ENCODE measurements at regions not wholly inside any gene's neighbourhood (a gene's known extent, or its start where the extent isn't known, plus 50 kb on each side); places are given as distances from the start of the nearest gene placed in this dataset.

DNA sequence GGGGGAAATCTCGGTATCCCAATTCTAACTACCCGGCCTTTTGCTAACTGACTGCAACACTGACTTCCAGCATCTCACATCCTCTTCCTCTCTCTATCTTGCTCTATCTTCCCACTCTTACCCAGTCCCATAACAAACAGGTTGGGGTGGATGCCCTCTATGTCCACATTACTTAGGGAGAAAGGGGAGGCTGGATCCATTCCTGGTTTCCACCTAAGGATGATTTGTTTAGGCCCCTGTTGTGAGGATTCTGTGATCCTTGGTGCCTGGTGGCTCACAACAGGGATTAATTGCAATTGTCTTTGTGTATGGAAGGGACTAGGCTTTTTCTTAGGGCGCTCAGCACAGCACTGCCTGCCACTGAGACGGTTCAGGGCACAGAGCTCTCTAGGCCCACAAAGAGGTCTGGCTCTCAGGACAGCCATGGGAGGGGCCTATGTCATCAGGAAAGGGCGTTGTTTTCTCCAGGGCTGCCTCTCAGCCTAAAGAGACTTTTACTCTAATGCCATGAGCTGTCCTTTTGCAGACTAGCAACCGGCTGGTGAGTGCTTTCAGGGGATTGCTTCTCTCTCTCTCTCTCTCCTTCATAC is 612.1 kb upstream of the SALL1 start:
- FAIRE-seq (no peak), DNase-seq (ENCODE audit: insufficient read length, low spot score) (no peak)
- TF ChIP-seq, protein P1, sequence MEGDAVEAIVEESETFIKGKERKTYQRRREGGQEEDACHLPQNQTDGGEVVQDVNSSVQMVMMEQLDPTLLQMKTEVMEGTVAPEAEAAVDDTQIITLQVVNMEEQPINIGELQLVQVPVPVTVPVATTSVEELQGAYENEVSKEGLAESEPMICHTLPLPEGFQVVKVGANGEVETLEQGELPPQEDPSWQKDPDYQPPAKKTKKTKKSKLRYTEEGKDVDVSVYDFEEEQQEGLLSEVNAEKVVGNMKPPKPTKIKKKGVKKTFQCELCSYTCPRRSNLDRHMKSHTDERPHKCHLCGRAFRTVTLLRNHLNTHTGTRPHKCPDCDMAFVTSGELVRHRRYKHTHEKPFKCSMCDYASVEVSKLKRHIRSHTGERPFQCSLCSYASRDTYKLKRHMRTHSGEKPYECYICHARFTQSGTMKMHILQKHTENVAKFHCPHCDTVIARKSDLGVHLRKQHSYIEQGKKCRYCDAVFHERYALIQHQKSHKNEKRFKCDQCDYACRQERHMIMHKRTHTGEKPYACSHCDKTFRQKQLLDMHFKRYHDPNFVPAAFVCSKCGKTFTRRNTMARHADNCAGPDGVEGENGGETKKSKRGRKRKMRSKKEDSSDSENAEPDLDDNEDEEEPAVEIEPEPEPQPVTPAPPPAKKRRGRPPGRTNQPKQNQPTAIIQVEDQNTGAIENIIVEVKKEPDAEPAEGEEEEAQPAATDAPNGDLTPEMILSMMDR (IDR thresholded peaks at IDR 0.05; ENCODE audit: insufficient read depth, missing control alignments): no peak

DNA sequence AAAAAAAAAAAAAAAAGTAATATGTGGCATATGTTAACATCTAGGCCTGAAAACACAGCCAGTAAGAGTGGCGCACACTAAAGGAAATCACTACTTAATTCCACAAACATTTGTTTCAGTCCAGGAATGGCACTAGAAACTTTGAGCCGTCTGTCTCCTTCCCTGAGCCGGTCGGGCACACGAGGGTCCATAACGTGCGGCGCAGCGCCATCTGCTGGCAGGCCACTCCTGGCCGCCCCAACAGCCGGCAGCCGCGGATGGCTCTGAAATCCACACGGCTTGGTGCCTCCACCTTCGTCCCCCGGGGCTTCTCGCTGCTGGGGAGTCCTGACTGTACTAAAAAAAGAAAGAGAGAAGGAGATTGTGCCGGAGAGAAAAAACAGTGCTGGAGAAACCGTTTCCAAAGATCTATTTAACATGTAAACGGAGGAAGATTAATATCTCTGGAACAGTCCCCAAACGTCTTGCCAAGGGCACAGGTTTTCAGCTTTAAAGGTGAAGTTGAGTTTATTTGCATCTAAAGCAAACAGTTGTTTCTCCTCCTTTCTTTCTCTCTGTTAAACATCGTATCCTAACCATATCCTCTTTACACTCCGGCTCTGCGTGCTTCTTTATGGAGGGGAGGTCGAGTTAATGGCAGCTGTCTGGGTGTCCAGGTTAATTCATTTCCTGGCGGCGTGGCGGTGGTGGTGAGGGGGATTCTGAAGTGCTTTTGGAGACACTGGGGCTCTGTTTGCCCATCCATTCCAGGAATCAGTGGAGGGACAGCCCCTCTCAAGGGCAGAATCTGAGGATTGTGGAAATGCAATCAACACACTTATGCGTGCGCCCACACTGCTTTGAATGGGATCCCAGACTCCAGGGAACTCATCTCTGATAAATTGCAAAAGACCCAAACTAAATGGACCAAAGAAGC is 611.3 kb upstream of the SALL1 start:
- no peak for DNase-seq (ENCODE audit: insufficient read length, low spot score)
- TF ChIP-seq, protein P1 (IDR thresholded peaks at IDR 0.05; ENCODE audit: insufficient read depth, missing control alignments): peak; percentile 91
- no peak for FAIRE-seq

DNA sequence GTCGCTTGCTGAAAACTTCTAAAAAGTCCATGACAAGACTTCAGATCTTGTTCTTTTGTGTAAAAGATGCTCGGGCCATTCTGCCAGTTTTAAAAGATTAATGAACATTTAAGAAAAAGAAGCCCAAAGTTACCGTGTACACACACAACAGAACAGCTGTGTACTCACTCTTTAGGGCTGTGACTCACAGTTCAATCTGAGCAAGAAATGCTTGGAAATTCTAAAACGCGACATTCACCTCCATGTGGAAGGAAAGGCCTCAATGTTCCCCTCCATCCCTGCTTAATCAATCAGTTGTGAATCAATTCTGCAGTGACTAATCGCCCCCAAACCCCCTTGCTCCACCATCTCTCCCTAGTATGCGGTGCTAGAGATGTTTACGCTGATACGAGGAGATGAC is 609.9 kb upstream of the SALL1 start:
- TF ChIP-seq, protein P1 (IDR thresholded peaks at IDR 0.05; ENCODE audit: insufficient read depth, missing control alignments): no peak
- DNase-seq (ENCODE audit: insufficient read length, low spot score): no peak
- FAIRE-seq: no peak

DNA sequence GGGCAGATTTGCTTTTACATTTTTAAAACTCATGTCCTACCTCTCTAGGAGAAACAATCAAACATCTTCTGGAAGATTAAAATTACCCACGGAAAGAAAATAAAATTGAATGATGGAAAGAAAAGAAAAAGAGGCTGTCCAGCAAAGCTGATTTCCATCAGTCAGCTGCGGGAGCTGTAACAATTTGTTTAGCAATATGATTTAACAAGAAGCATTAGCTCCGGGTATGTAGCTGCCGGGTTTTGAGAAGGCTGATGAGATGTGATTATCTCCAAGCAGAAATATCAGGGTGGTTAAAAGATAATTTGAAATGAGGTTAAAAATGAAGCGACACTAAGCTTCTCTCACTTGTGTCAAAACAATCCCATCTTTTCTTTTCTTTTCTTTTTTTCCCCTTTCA is 608.9 kb upstream of the SALL1 start:
- no peak for FAIRE-seq
- DNase-seq (ENCODE audit: insufficient read length, low spot score): no peak
- TF ChIP-seq, protein P1 (IDR thresholded peaks at IDR 0.05; ENCODE audit: insufficient read depth, missing control alignments): no peak

DNA sequence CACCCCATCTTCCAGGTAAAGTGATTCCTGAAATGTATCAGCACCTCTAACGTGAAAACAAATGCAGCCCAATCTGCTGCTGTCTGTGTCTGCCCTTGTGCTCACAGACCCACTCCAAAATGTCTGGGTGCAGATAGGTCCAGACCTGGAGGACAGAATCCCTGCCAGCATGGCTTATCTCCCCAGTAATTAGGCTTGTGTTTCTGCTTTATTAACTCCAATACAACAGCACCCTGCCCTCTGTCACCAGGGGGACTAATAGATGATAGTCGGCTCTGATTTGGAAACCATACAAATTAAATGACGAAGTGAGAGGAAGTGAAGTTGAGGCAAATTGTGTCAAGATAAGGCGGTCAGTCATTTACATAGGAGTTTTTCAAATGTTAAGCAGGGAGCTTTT is 608.3 kb upstream of the SALL1 start:
- TF ChIP-seq, protein P1 (IDR thresholded peaks at IDR 0.05; ENCODE audit: insufficient read depth, missing control alignments): no peak
- no peak for FAIRE-seq

DNA sequence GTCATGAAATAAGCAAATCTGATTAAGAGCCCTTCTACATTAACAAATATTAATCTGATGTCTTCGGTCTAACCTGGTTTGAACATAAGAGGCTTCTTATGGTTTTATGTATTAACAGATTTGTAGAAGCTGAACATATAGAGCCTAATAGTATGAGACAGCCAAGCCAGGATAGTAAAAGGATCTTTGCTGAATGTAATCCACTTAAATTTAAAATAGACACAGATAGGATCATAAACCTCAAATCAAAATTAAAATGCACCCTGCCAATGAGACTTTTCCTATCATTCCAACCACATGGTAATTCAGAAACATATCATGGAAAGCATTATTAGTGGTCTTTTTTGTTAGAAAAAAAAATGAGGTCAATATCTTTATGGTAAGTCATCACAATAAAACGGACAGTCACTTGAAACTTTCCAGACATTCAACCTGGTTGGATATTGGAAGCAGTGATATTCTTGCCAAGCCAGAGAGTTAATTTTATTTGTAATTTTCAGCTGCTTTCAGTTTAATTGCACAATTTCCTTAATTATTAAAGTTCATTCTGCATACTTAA is 606.9 kb upstream of the SALL1 start:
- TF ChIP-seq, protein P1 (IDR thresholded peaks at IDR 0.05; ENCODE audit: insufficient read depth, missing control alignments): no peak
- FAIRE-seq (no peak), DNase-seq (ENCODE audit: insufficient read length, low spot score) (no peak)

More for the DNA sequence above, 608.3 kb upstream of the SALL1 start:
- no peak for DNase-seq (ENCODE audit: insufficient read length, low spot score)
